Astrocyte of the spinal cord (primary cell): ENCODE measurements at regions not wholly inside any gene's neighbourhood (a gene's known extent, or its start where the extent isn't known, plus 50 kb on each side); places are given as distances from the start of the nearest gene placed in this dataset.
"Not testable (repeated sequence)": the region's sequence is repeated elsewhere in the genome, so short reads cannot be mapped to it uniquely, and the experiment has no call there.

Source experiments
- DNase-seq: peaks from one replicate; pipeline ENCODE4 v3.0.0; 2011; ENCODE audit warnings: low read depth, low spot score
- H3K4me3 ChIP-seq: 2 replicates; pipeline ENCODE4 v1.5.1; 2011; ENCODE audit warnings: low read depth, mild to moderate bottlenecking, low read length, moderate library complexity
- CTCF ChIP-seq: IDR thresholded peaks from 2 replicates; pipeline ENCODE4 v1.5.1; 2012; ENCODE audit warnings: low read depth, mild to moderate bottlenecking, low read length, inconsistent platforms
- in situ Hi-C: cut with HindIII; loops from 2 replicates; pipeline ENCODE4 v1.10.0; 2017; ENCODE audit warnings: low sequenced_read_pairs

DNA sequence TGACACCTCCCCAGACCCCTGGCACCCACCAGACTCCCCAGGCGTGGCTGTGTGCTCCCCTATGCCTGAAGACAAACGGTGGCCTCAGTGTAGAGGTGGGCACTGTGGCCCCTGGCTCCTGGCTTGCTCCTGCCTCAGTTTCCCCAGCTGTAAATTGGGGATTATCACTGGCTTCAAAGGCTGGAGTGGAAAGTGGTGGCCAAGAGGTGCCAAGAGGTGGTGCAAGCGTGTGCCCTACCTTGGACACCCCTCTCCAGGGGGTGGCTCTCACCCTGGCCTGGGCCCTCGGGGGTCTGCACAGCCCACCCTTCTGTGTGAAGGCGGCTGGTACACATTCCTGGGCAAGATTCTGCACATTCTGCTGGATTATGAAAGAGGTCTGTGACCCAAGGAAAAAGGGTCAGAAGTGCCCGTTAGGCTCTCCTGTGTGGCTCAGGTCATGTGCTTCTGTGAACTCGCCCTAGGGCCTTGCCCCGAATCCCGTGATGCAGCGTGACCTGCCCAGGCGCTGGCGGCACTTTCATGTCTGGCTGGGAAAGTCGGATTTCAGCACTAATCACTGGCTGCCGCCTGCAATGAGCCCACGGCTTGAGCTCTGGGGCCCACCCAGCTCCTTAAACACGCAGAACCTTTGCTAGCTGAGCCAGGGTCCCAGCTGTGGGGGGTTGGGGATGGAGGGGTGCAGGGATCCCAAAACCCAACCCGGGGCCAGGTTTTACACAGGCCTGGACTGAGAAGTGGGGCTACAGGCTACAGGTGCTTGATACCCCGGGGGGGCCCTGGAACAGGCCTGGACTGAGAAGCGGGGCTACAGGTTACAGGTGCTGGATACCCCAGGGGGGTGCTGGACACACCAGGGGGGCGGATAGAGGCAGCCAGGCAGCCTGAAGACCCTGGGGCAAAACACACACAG is 86.8 kb upstream of the METTL9 start:
- DNase-seq, in situ Hi-C loops, H3K4me3 ChIP-seq: not testable (repeated sequence)

DNA sequence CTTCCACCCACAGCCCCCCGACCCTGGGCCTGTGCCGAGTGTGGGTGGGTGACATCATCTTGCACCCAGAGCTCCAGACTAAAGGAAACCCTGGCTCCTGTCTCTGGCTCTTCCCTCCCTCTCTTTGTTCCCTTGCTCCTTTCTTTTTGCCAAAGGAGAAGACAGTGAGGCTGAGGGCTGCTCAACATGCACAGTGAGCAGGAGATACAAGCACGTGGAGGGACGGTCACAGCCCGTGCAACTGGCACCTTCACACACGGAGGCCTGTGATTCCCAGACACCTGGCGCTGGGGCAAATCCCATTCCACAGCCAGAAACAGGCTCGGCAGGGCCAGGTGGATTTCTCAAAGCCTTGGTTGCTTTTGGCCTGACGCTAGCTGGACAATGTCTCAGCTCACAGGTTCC is 86.0 kb upstream of the METTL9 start:
- DNase-seq, H3K4me3 ChIP-seq, in situ Hi-C loops: not testable (repeated sequence)

DNA sequence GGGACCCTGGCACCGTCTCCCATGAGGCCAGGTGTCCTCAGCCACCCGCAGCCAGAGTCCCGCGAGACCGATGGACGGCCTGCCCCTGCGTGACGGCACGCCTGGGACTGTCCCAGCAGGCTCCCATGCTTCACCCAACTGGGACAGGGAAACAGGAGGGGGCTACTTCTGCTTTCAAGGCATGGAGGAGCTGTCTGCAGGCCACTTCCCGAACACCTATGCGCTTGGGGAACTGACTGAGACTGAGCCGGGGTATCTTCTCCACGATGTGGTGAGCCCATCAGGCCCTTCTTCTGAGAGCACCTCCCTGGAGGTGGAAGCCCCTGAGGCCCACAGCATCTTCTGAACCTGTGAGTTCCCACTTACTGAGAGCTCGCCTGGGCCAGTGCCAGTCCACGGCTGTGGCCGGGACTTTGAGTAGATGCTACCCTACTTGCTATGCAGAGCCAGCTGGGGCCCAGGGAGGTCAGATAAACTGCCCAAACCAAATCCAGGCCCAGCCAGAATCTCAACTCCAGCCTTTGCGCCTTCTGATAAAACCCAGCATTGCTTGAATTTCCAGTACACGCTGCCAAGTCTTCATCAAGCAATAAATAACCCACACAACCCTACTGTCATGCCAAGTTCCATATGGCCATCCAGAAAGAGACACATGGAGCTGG is 85.4 kb upstream of the METTL9 start:
- DNase-seq, in situ Hi-C loops, H3K4me3 ChIP-seq: not testable (repeated sequence)

- DNase-seq, H3K4me3 ChIP-seq, in situ Hi-C loops: not testable (repeated sequence)
Observed at GRCh38 chr16:21514474-21514840, 84.9 kb upstream of the METTL9 start.

- H3K4me3 ChIP-seq, in situ Hi-C loops, DNase-seq: not testable (repeated sequence)
Observed at GRCh38 chr16:21516705-21517040, 82.7 kb upstream of the METTL9 start.

DNA sequence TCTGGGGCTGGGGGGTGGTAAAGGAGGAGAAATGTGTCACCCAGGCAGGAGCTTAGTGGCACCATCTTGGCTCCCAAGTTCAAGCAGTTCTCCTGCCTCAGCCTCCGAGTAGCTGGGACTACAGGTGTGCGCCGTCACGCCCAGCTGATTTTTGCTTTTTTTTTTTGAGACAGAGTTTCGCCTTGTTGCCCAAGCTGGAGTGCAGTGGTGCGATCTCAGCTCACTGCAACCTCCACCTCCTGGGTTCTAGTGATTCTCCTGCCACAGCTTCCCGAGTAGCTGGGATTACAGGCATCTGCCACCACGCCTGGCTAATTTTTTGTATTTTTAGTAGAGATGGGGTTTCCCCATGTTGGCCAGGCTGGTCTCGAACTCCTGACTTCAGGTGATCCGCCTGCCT is 82.1 kb upstream of the METTL9 start:
- in situ Hi-C loops, DNase-seq, H3K4me3 ChIP-seq: not testable (repeated sequence)

GRCh38 chr16:21519361-21520133 is 79.8 kb upstream of the METTL9 start:
- in situ Hi-C loops, DNase-seq: not testable (repeated sequence)
- peak overlapping the region; percentile 77 for H3K4me3 ChIP-seq

DNA sequence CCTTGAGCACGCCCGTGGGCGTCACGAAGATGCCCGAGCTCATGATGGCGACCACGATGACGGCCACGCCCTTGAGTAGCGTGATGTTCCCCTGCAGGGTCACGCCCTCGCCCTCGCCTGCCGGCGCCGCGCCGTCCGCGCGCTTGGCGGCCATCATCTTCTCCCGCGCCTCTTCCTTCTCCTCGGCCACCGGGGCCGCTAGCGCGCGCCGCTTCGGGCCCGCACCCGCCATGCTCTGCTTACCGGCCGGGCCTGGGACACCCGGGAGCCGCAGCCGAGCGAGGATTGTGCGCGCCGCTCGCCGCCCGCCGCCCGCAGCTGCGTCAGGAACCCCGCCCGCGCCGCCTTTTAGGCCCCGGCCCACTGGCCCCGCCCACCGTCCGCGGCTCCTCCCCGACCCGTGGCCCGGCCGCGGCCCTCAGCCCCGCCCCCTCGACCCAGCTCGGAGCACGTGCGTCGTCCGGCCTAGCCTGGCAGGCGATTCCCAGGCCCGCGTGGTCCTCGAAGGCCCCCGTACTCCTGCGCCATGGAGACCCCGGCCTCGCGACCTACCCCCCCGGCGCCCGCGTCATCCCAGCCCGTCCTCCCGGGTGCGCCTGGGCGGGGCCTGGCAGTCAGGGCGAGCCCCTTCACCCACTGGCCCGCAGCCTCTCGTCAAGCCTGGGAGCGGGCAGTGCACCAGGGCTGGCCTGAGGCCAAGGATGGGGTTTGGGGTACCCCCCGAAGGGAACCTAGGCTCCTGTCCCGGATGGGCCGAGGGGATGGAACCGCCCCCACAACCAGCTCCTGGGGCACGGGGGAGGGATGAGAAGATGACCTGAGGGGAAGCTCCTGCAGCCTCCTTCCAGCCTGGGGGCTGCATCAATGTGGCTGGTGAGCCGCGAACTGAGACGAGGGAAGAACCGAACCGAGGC is 79.0 kb upstream of the METTL9 start:
- in situ Hi-C loops = not testable (repeated sequence)

DNA sequence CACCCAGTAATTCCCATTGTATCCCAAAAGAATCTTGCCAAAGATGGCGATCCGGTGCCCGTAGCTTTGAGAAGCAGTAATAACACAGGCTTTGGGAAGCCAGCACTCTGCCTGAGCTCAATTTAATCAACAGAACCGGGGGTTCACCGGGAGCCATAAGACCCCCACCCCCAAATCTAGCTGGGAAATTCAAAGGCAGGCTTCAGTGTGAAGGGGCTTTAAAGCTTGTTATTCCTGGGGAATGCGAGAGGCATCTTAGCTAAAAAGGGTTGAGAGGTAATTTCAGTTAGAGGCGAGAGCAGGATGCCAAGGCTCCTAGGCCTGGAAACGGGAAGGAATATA is 78.4 kb upstream of the METTL9 start:
- H3K4me3 ChIP-seq, in situ Hi-C loops: not testable (repeated sequence)
- peak; percentile 18 for DNase-seq

More for the DNA sequence above, 79.0 kb upstream of the METTL9 start:
- DNase-seq = peak; percentile 91
- H3K4me3 ChIP-seq = peak overlapping the region; percentile 57

GRCh38 chr16:21521390-21522143 is 77.8 kb upstream of the METTL9 start:
- peak; percentile 85 for DNase-seq
- in situ Hi-C loops, H3K4me3 ChIP-seq: not testable (repeated sequence)
- peak; percentile 17 for TF ChIP-seq CTCF

DNA sequence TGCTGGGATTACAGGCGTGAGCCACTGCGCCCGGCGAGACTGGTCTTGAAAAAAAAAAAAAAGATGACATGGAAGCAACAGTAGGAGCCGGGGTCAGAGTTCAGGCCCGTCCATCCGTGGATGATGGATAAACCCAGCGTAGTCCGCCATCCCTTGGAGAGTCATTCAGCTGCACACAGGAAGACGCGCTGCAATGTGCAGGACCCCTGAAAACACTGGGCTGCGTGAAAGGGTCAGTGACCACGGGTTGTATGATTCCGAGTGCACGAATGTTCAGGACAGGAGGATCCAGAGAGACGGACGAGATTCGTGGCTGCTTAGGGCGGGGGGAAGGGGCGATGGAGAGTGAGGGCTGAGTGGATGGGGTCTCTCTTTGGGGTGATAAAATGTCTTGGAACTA is 76.5 kb upstream of the METTL9 start:
- DNase-seq, in situ Hi-C loops, H3K4me3 ChIP-seq: not testable (repeated sequence)
